Lung (tissue), 11 donors: ENCODE measurements at regions not wholly inside any gene's neighbourhood (a gene's known extent, or its start where the extent isn't known, plus 50 kb on each side); places are given as distances from the start of the nearest gene placed in this dataset.

ENCODE experiments used
- ATAC-seq: fragments of 200-7000 bp; cut with Tn5 transposase; one replicate; pipeline ENCODE4 v1.9.1; 2020; ENCODE audit warnings: moderate number of reproducible peaks; ENCODE audit not compliant: insufficient read depth, low FRiP score
- DNase-seq, 3 donors: peaks; one replicate each; pipeline ENCODE4 v3.0.0-alpha.2; 2013 to 2017
- H3K27ac ChIP-seq, 2 donors: one replicate each; pipeline ENCODE4 v1.5.1; 2013; ENCODE audit warnings: mild to moderate bottlenecking in 2 of 2, moderate library complexity in 2 of 2, control low read depth in 1 of 2, inconsistent platforms in 1 of 2, low read depth in 1 of 2, low read length in 1 of 2
- H3K27me3 ChIP-seq, 3 donors: one replicate each; pipeline ENCODE4 v1.5.1; 2013; ENCODE audit warnings: low read length in 2 of 3; ENCODE audit not compliant: control insufficient read depth in 3 of 3, insufficient read depth in 3 of 3
- H3K36me3 ChIP-seq, 4 donors: one replicate each; pipeline ENCODE4 v1.5.1; 2013; ENCODE audit warnings: low read length in 4 of 4, mild to moderate bottlenecking in 1 of 4, moderate library complexity in 1 of 4; ENCODE audit not compliant: control insufficient read depth in 4 of 4, insufficient read depth in 4 of 4
- H3K4me1 ChIP-seq, 5 donors: one replicate each; pipeline ENCODE4 v1.5.1; 2013; ENCODE audit warnings: low read length in 5 of 5, mild to moderate bottlenecking in 2 of 5, moderate library complexity in 1 of 5; ENCODE audit not compliant: control insufficient read depth in 5 of 5, insufficient read depth in 5 of 5
- H3K4me3 ChIP-seq: one replicate; pipeline ENCODE4 v1.5.1; 2013; ENCODE audit warnings: mild to moderate bottlenecking, control low read depth, moderate library complexity
- H3K9ac ChIP-seq, 2 donors: one replicate each; pipeline ENCODE4 v1.5.1; 2013; ENCODE audit warnings: low read length in 2 of 2, control low read depth in 1 of 2; ENCODE audit not compliant: insufficient read depth in 1 of 2
- H3K9me3 ChIP-seq, 4 donors: one replicate each; pipeline ENCODE4 v1.5.1; 2013; ENCODE audit warnings: low read length in 3 of 4, mild to moderate bottlenecking in 1 of 4, moderate library complexity in 1 of 4; ENCODE audit not compliant: control insufficient read depth in 4 of 4, insufficient read depth in 3 of 4
- WGBS, 2 donors: extraction: QIAGEN DNeasy Blood & Tissue Kit; methylation state at CpG; one replicate each; pipeline ENCODE4 v1.1.7; 2013; 5-methylcytosine and 5-hydroxymethylcytosine counted together
- TF ChIP-seq, protein P1 (sequence below): IDR thresholded peaks from 2 replicates; pipeline ENCODE4 v1.5.1; 2012; ENCODE audit warnings: mild to moderate bottlenecking; ENCODE audit errors: control extremely low read depth, extremely low read depth
- donor health status: control.
- donor health status: control.
- donor health status: Bipolar disorder and iron deficiency.
- donor health status: healthy.
- donor health status: DM: yes; HTN: yes; CAD: no.

DNA sequence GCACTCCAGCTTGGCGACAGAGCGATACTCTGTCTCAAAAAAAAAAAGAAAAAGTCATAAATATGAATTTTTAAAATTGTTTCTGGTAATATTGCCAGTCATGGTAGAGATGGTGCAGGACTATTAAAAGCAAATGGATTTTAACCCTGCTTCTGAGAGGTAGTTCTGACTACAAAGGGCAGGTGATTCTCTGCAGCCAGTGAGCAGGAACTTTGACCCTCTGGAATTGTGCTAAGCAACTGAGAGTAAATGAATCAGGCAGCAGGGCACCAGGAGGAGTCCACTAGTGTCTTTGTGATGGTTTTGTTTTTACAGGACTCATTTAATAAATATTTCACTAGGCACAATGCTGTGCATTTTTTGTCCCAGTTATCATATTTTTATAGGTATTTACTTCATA is 781.2 kb downstream of the TLE4 start:
- no peaks in the 10 kb centered on the region for H3K27me3 ChIP-seq
- no peaks in the 10 kb centered on the region for H3K36me3 ChIP-seq
- no peak overlapping the region for H3K27ac ChIP-seq
- ATAC-seq = no peak
- DNase-seq = no peak
- WGBS, 2 donors = 95 to 100% methylated on average over 2 of the region's 2 CpGs
- TF ChIP-seq, protein P1, sequence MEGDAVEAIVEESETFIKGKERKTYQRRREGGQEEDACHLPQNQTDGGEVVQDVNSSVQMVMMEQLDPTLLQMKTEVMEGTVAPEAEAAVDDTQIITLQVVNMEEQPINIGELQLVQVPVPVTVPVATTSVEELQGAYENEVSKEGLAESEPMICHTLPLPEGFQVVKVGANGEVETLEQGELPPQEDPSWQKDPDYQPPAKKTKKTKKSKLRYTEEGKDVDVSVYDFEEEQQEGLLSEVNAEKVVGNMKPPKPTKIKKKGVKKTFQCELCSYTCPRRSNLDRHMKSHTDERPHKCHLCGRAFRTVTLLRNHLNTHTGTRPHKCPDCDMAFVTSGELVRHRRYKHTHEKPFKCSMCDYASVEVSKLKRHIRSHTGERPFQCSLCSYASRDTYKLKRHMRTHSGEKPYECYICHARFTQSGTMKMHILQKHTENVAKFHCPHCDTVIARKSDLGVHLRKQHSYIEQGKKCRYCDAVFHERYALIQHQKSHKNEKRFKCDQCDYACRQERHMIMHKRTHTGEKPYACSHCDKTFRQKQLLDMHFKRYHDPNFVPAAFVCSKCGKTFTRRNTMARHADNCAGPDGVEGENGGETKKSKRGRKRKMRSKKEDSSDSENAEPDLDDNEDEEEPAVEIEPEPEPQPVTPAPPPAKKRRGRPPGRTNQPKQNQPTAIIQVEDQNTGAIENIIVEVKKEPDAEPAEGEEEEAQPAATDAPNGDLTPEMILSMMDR = no peak
- no peaks in the 10 kb centered on the region for H3K9me3 ChIP-seq
- no peaks in the 10 kb centered on the region for H3K4me1 ChIP-seq
- no peak overlapping the region for H3K4me3 ChIP-seq
- H3K9ac ChIP-seq = no peak overlapping the region

DNA sequence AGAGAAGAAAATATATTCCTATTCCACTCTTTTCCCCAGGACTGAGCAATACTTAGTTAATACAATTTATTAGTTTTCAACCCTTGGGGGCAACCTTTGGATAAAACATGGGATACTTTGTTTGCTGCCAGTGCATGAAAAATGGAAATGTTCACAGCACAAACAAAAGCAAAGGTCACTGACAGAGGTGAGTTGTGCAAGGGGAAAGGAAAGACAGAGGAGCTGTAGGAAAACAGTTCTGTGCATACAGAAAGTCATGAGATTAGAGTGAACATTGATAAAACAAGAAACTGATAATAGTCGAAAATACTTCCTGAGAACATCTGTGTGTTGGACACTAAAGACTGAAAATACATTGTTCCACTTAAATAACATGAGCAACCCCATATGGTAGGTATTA is 779.8 kb downstream of the TLE4 start:
- Histone ChIP-seq H3K27me3 (no peaks in the 10 kb centered on the region), H3K4me3 (no peak overlapping the region), H3K27ac (no peak overlapping the region), H3K4me1 (no peaks in the 10 kb centered on the region), H3K36me3 (no peaks in the 10 kb centered on the region), H3K9me3 (no peaks in the 10 kb centered on the region), H3K9ac (no peak overlapping the region)
- DNase-seq = no peak
- no peak for ATAC-seq
- WGBS, 2 donors = 77 to 83% methylated on average over 1 of the region's 1 CpG
- TF ChIP-seq, protein P1 = no peak

DNA sequence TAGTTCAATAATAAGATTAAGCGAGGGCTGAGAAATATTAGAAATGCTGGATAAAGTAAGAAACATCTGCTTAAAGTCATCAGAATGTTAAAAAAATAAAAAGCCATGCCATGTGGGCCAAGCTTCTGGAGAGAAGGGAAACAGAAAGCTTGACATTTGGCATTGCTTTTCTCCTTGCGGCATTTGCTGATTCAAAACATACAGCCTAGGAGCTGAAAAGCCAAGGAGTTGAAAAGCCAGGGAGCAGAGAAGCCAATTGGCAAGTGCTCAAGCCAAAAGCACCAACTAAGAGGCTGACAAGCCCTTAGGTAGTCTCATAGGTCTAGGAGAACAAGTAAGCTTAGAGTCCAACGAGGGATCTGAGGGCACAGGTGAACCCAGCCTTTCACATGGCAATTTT is 754.3 kb downstream of the TLE4 start:
- no peak overlapping the region for H3K9ac ChIP-seq
- ATAC-seq (no peak), DNase-seq (no peak)
- H3K4me3 ChIP-seq = no peak overlapping the region
- H3K27ac ChIP-seq = no peak overlapping the region
- H3K27me3 ChIP-seq = no peaks in the 10 kb centered on the region
- no peaks in the 10 kb centered on the region for H3K4me1 ChIP-seq
- H3K36me3 ChIP-seq = no peaks in the 10 kb centered on the region
- peaks cover 0 to 4% (median under 1%) of the 10 kb centered on the region in 4 donors for H3K9me3 ChIP-seq
- TF ChIP-seq, protein P1 = no peak
- 78 to 92% methylated on average over 3 of the region's 3 CpGs for WGBS, 2 donors

DNA sequence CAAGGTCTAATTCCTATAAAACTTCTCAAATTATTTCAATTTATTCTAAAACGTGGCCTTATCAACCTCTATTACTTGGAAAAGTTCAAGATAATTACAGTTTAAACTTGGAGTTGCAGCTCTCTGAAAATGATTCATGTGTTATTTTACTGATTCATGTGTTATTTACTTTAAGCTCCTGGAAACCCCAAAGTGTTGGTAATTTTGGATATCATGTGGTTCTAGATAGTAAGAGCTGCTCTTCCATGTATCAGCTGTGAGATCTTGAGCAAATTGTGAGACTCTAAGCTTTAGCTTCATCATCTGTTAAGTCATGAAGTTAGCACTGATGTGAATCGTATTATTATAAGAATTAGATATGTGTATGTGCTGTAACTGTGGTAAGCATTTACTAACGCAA is 749.2 kb downstream of the TLE4 start:
- Histone ChIP-seq H3K36me3 (no peaks in the 10 kb centered on the region), H3K27ac (no peak overlapping the region), H3K27me3 (no peaks in the 10 kb centered on the region), H3K9me3 (no peaks in the 10 kb centered on the region), H3K4me3 (no peak overlapping the region), H3K4me1 (no peaks in the 10 kb centered on the region), H3K9ac (no peak overlapping the region)
- DNase-seq = no peak
- ATAC-seq = no peak
- WGBS, 2 donors = 69 to 75% methylated on average over 3 of the region's 3 CpGs
- TF ChIP-seq, protein P1 = no peak
